Endothelial cell of umbilical vein (primary cell): ENCODE measurements at regions not wholly inside any gene's neighbourhood (a gene's known extent, or its start where the extent isn't known, plus 50 kb on each side); places are given as distances from the start of the nearest gene placed in this dataset.

Experiments
- BruUV-seq: library from RNA; stranded (reverse); fragments of 400-500 nt; replicated peaks from 2 replicates; lab custom pipeline; 2021; lab: Mats Ljungman, UMichigan
- CTCF ChIA-PET: fragments of 300-600, 350-600 bp; sonication (Branson Sonifier 250); formaldehyde crosslinking; loops from one replicate; lab custom pipeline; 2021; ENCODE audit warnings: antibody characterized with exemption, inconsistent platforms; lab: Charles Lee
- POLR2A ChIA-PET: fragments of 300-600, 350-600 bp; sonication (Branson Sonifier 250); formaldehyde crosslinking; loops from one replicate; lab custom pipeline; 2021; ENCODE audit warnings: antibody characterized with exemption, inconsistent platforms; lab: Charles Lee
- DNase-seq: peaks from one replicate; pipeline ENCODE4 v3.0.0-alpha.2; 2011; ENCODE audit warnings: low read depth, low spot score
- FAIRE-seq: peaks from 2 replicates; lab custom pipeline; 2011; peaks lifted over from hg19 to GRCh38; lab: Jason Lieb, UNC
- H2AFZ ChIP-seq: 2 replicates; pipeline ENCODE4 v1.6.0; 2012; ENCODE audit warnings: low read depth, low read length, control low read depth, inconsistent platforms
- H3K27ac ChIP-seq: 2 replicates; pipeline ENCODE4 v1.5.1; 2011; ENCODE audit warnings: low read depth, mild to moderate bottlenecking, control low read depth, low read length, moderate library complexity; ENCODE audit not compliant: insufficient read depth
- H3K27me3 ChIP-seq, 2 experiments: 2 replicates each; pipeline versions ENCODE4 v1.6.0 to v1.6.1; 2011; ENCODE audit warnings: low read length in 2 of 2, mixed read lengths in 1 of 2; ENCODE audit not compliant: control insufficient read depth in 2 of 2, insufficient read depth in 2 of 2
- H3K36me3 ChIP-seq, 2 experiments: 2 replicates in 1 of 2; 3 replicates in 1 of 2; pipeline ENCODE4 v1.5.1; 2011; ENCODE audit warnings: low read length in 2 of 2, mild to moderate bottlenecking in 1 of 2, moderate library complexity in 1 of 2; ENCODE audit not compliant: control insufficient read depth in 2 of 2, insufficient read depth in 2 of 2; ENCODE audit errors: extremely low read depth in 1 of 2
- H3K4me1 ChIP-seq: 3 replicates; pipeline ENCODE4 v1.5.1; 2011; ENCODE audit warnings: mild to moderate bottlenecking, low read length; ENCODE audit not compliant: control insufficient read depth, insufficient read depth; ENCODE audit errors: extremely low read depth
- H3K4me2 ChIP-seq: 2 replicates; pipeline ENCODE4 v1.6.1; 2011; ENCODE audit warnings: low read length, control low read depth, mixed read lengths; ENCODE audit not compliant: insufficient read depth
- H3K4me3 ChIP-seq, 3 experiments: fragments of 200-600 bp in 1 of 3; sonication (generic), shearing (Covaris generic) in 1 of 3; replicated peaks in 1 of 3; 2 replicates each; pipeline ENCODE4 v1.5.1; 2011 to 2016; ENCODE audit warnings: control low read depth in 3 of 3, low read length in 3 of 3, mild to moderate bottlenecking in 2 of 3, inconsistent platforms in 1 of 3, low read depth in 1 of 3, moderate library complexity in 1 of 3; ENCODE audit not compliant: insufficient read depth in 1 of 3
- H3K79me2 ChIP-seq: 2 replicates; pipeline ENCODE4 v1.6.0; 2012; ENCODE audit warnings: low read length, inconsistent platforms; ENCODE audit not compliant: control insufficient read depth, insufficient read depth
- H3K9ac ChIP-seq: replicated peaks from 2 replicates; pipeline ENCODE3; 2011; ENCODE audit warnings: low read length, control low read depth; ENCODE audit not compliant: insufficient read depth; ENCODE audit errors: extremely low read depth
- H3K9me1 ChIP-seq: replicated peaks from 3 replicates; pipeline ENCODE4 v1.6.0; 2011; ENCODE audit warnings: mild to moderate bottlenecking, low read length; ENCODE audit not compliant: control insufficient read depth, insufficient read depth; ENCODE audit errors: extremely low read depth
- H3K9me3 ChIP-seq: replicated peaks from 2 replicates; pipeline ENCODE4 v1.5.1; 2012; ENCODE audit warnings: low read length, inconsistent platforms; ENCODE audit not compliant: control insufficient read depth, insufficient read depth
- H4K20me1 ChIP-seq: replicated peaks from 2 replicates; pipeline ENCODE3; 2011; ENCODE audit warnings: mild to moderate bottlenecking, low read length; ENCODE audit not compliant: control insufficient read depth, insufficient read depth; ENCODE audit errors: extremely low read depth
- CTCF ChIP-seq, 2 donors: IDR thresholded peaks; 1 replicate in 1 of 2; 2 replicates in 1 of 2; pipeline ENCODE4 v1.5.1; 2011; ENCODE audit warnings: low read length in 2 of 2, mild to moderate bottlenecking in 2 of 2, moderate library complexity in 2 of 2, control low read depth in 1 of 2, inconsistent platforms in 1 of 2, low read depth in 1 of 2; ENCODE audit not compliant: insufficient read depth in 1 of 2; ENCODE audit errors: extremely low read depth in 1 of 2
- EZH2 ChIP-seq: IDR thresholded peaks from 2 replicates; pipeline ENCODE4 v1.6.1; 2012; ENCODE audit warnings: borderline replicate concordance, low read depth, mild to moderate bottlenecking, moderate library complexity, low read length, inconsistent platforms; ENCODE audit not compliant: severe bottlenecking
- FOS ChIP-seq: IDR thresholded peaks from 2 replicates; pipeline ENCODE4 v1.6.1; 2011; ENCODE audit warnings: mild to moderate bottlenecking, low read length, moderate library complexity, borderline replicate concordance; ENCODE audit not compliant: insufficient read depth
- GATA2 ChIP-seq: IDR thresholded peaks from 2 replicates; pipeline ENCODE4 v1.7.0; 2011; ENCODE audit warnings: low read depth, mild to moderate bottlenecking, moderate library complexity, mixed read lengths, low read length; ENCODE audit not compliant: insufficient read length, insufficient read depth
- JUN ChIP-seq: IDR thresholded peaks from 2 replicates; pipeline ENCODE4 v1.6.1; 2011; ENCODE audit warnings: borderline replicate concordance, low read depth; ENCODE audit not compliant: insufficient read length, insufficient read depth
- MAX ChIP-seq: IDR thresholded peaks from 2 replicates; pipeline ENCODE4 v1.6.1; 2011; ENCODE audit not compliant: insufficient read depth, insufficient read length
- MYC ChIP-seq: IDR thresholded peaks from one replicate; pipeline ENCODE4 v1.6.1; 2011; ENCODE audit warnings: mild to moderate bottlenecking, low read depth, low read length
- POLR2A ChIP-seq: IDR thresholded peaks from 2 replicates; pipeline ENCODE4 v1.6.1; 2012; ENCODE audit warnings: low read depth, mild to moderate bottlenecking, control low read depth, low read length
- POLR2AphosphoS5 ChIP-seq: IDR thresholded peaks from 2 replicates; pipeline ENCODE4 v1.6.1; 2012; ENCODE audit warnings: low read depth, mild to moderate bottlenecking, control low read depth, low read length, moderate library complexity; ENCODE audit not compliant: insufficient read depth
- dilution Hi-C: fragments of 300-500 bp; cut with MboI; formaldehyde crosslinking; loops from one replicate; pipeline ENCODE4 v1.15.0; 2019; ENCODE audit warnings: low sequenced_read_pairs; ENCODE audit not compliant: extremely low pct_ligation_motif_present
- intact Hi-C: fragments of 100-400 bp; cut with micrococcal nuclease; formaldehyde crosslinking; loops from one replicate; pipeline ENCODE4 v1.10.0; 2022

GRCh38 chr22:23396362-23397007 lies 183.6 kb downstream of the IGLL1 start:
- H3K4me2 ChIP-seq: no peak overlapping the region
- no peak overlapping the region for H2AFZ ChIP-seq
- no TSS peak for BruUV-seq
- CTCF ChIA-PET: interaction anchor here (1.0 kb wide), 1 partner anchor 142 kb away, joined by 3 read pairs; no protein-coding TSS in a partner anchor
- H3K79me2 ChIP-seq: no peaks in the 10 kb centered on the region
- no peaks in the 10 kb centered on the region for H3K36me3 ChIP-seq
- H3K9me1 ChIP-seq: no peaks in the 10 kb centered on the region
- dilution Hi-C loops (no loop called here), intact Hi-C loops (no loop called here)
- H3K4me3 ChIP-seq: no peak overlapping the region
- no peak for FAIRE-seq
- H3K27me3 ChIP-seq: no peaks in the 10 kb centered on the region
- no peaks in the 10 kb centered on the region for H4K20me1 ChIP-seq
- H3K27ac ChIP-seq: no peak overlapping the region
- POLR2A ChIA-PET: no interaction called here
- TF ChIP-seq JUN: no peak
- no peak for TF ChIP-seq EZH2
- no peak for TF ChIP-seq POLR2A
- TF ChIP-seq POLR2AphosphoS5: no peak
- TF ChIP-seq FOS: no peak
- no peak for TF ChIP-seq CTCF (IDR thresholded peaks at IDR 0.05; ENCODE audit: extremely low read depth in 1 of 2, insufficient read depth in 1 of 2, low read depth in 1 of 2, low read length in 2 of 2)
- TF ChIP-seq MYC: no peak
- no peak for TF ChIP-seq MAX
- TF ChIP-seq GATA2: no peak
- DNase-seq: no peak
- no peaks in the 10 kb centered on the region for H3K9me3 ChIP-seq
- no peak overlapping the region for H3K9ac ChIP-seq
- no peaks in the 10 kb centered on the region for H3K4me1 ChIP-seq
